Sigmoid colon (tissue), 4 donors: ENCODE measurements at regions not wholly inside any gene's neighbourhood (a gene's known extent, or its start where the extent isn't known, plus 50 kb on each side); places are given as distances from the start of the nearest gene placed in this dataset.

Source experiments
- CTCF ChIP-seq, 4 experiments: fragments of 450-650 bp in 3 of 4; fragments of 200-600 bp in 1 of 4; IDR thresholded peaks; one replicate each; pipeline ENCODE4 v1.5.1; 2016 to 2019; ENCODE audit warnings: antibody characterized with exemption in 4 of 4, mild to moderate bottlenecking in 3 of 4, moderate library complexity in 2 of 4
- EP300 ChIP-seq, 4 donors: sonication (generic); formaldehyde crosslinking; IDR thresholded peaks; one replicate each; pipeline ENCODE4 v1.6.1; 2017; ENCODE audit warnings: antibody characterized with exemption in 4 of 4
- POLR2A ChIP-seq, 2 donors: fragments of 450-650 bp; IDR thresholded peaks; one replicate each; pipeline ENCODE4 v1.6.1; 2016; ENCODE audit warnings: antibody characterized with exemption in 2 of 2, mild to moderate bottlenecking in 2 of 2, moderate library complexity in 2 of 2
- POLR2AphosphoS5 ChIP-seq, 4 donors: sonication (generic); formaldehyde crosslinking; IDR thresholded peaks; one replicate each; pipeline ENCODE4 v1.6.1; 2017; ENCODE audit warnings: antibody characterized with exemption in 4 of 4

GRCh38 chrX:7432901-7433300, 284.9 kb upstream of the PUDP start:
- TF ChIP-seq CTCF (IDR thresholded peaks at IDR 0.05): no peak
- TF ChIP-seq POLR2A (IDR thresholded peaks at IDR 0.05): no peak
- TF ChIP-seq POLR2AphosphoS5 (IDR thresholded peaks at IDR 0.05): no peak
- no peak for TF ChIP-seq EP300 (IDR thresholded peaks at IDR 0.05)
